HFF-Myc (cell line): ENCODE measurements at regions not wholly inside any gene's neighbourhood (a gene's known extent, or its start where the extent isn't known, plus 50 kb on each side); places are given as distances from the start of the nearest gene placed in this dataset.

Experiments used
- DNase-seq: peaks from one replicate; pipeline ENCODE4 v3.0.0-alpha.2; 2011; ENCODE audit warnings: low read depth; ENCODE audit errors: extremely low read depth
- H3K4me3 ChIP-seq: replicated peaks from 2 replicates; pipeline ENCODE4 v1.5.1; 2011; ENCODE audit warnings: low read depth, mild to moderate bottlenecking, control low read depth, low read length
- CTCF ChIP-seq: IDR thresholded peaks from 2 replicates; pipeline ENCODE4 v1.5.1; 2012; ENCODE audit warnings: mild to moderate bottlenecking, low read depth, low read length, control low read depth; ENCODE audit errors: missing control alignments

- H3K4me3 ChIP-seq = no peak overlapping the region
- no peak for TF ChIP-seq CTCF
- DNase-seq = no peak
These were observed 199.5 kb upstream of the SALL3 start for GRCh38 chr18:78779996-78780718.

GRCh38 chr18:78780719-78781600 is 198.7 kb upstream of the SALL3 start:
- TF ChIP-seq CTCF = no peak
- no peak for DNase-seq
- no peak overlapping the region for H3K4me3 ChIP-seq

DNA sequence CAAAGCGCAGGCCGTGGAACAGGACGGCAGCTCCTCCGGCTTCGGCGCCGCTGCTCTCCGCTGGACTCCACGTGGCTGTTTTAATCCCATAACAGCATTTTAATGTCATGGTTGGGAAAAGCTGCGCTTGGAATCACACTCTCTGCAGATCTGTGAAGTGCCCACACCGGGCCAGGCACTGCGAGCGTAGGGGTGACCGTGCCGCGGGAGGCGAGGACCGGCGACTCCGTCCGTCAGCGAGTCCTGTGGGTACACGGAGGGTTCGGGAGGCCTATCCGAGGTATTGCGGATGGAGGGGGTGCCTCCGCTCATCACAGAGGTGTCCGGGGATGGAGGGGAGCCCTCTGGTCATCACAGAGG is 198.0 kb upstream of the SALL3 start:
- H3K4me3 ChIP-seq = no peak overlapping the region
- no peak for DNase-seq
- TF ChIP-seq CTCF = no peak

DNA sequence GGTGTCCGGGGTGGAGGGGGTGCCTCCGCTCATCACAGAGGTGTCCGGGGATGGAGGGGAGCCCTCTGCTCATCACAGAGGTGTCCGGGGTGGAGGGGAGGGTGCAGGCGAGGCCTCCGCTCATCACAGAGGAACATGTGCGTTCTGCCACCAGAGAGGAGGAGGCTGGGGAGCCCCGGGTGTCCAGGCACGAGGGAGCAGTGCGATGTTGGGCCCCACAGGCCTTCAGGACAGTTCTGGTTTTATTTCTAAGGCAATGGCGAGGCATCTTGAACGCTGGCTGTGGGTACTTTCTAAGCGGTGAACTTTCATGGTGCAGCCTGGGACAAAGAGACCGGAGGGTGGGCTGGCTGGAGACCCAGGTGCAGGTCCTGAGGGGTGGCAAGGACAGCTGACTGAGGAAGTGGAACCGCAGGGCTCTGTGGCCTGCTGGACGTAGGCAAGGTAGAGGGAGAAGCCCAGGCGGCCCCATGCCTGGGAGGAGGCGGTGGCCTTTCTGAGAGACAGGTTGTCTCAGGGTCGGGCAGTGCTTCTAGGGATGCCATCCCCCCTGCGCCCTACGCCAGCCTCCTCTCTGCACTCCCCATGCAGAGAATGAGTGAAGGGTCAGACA is 196.6 kb upstream of the SALL3 start:
- no peak for DNase-seq
- no peak for TF ChIP-seq CTCF
- H3K4me3 ChIP-seq = no peak overlapping the region

DNA sequence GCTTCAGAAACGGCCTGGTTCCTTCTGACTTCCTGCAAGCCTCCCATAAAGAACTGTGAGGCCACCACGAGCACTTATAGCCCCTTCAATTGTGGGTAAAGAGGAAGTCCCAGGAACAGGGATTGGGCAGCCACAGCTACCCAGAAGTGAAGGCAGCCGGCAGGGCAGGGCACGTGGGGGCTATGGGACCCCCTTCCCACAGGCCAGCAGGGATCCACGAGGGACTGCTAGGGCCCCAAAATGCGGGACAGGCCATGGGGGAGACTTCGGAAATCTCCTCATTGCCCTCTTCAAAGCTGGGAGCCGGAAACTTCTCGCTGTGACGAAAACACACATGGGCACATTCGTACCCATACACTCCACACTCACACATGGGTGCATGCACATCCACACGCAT is 196.1 kb upstream of the SALL3 start:
- TF ChIP-seq CTCF = no peak
- no peak overlapping the region for H3K4me3 ChIP-seq
- DNase-seq = no peak

DNA sequence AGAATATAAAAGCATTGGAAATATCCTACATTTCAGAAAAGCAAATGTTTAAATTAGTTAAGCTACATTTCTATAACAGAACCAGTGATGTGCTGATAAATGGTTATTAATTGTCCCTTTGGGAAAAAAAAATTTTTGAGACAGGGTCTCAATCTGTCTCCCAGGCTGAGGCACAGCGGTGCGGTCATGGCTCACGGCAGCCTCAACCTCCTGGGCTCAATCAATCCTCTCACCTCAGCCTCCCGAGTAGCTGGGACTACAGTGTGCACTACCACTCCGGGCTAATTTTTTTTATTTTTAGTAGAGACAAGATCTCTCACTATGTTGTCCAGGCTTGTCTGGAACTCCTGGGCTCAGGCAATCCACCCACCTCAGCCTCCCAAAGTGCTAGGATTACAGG is 194.8 kb upstream of the SALL3 start:
- no peak overlapping the region for H3K4me3 ChIP-seq
- no peak for DNase-seq
- TF ChIP-seq CTCF = no peak
